Type B pancreatic cell (in vitro differentiated cells): ENCODE measurements at regions not wholly inside any gene's neighbourhood (a gene's known extent, or its start where the extent isn't known, plus 50 kb on each side); places are given as distances from the start of the nearest gene placed in this dataset.

Experiments
- DNase-seq: peaks from one replicate; pipeline ENCODE4 v3.0.0; 2021; ENCODE audit warnings: mixed read lengths; ENCODE audit not compliant: unreplicated experiment; ENCODE audit errors: extremely low spot score
- H3K27ac Mint-ChIP-seq: 2 replicates; pipeline ENCODE4 v1.8.0; 2021; ENCODE audit warnings: mild to moderate bottlenecking, mixed read lengths
- H3K27me3 Mint-ChIP-seq: 2 replicates; pipeline ENCODE4 v1.8.0; 2021; ENCODE audit warnings: mixed read lengths
- H3K36me3 Mint-ChIP-seq: 2 replicates; pipeline ENCODE4 v1.8.0; 2021; ENCODE audit warnings: mixed read lengths
- H3K4me1 Mint-ChIP-seq: one replicate; pipeline ENCODE4 v1.8.0; 2021; ENCODE audit warnings: mixed read lengths; ENCODE audit not compliant: unreplicated experiment
- H3K4me3 Mint-ChIP-seq: 2 replicates; pipeline ENCODE4 v1.8.0; 2021; ENCODE audit warnings: mild to moderate bottlenecking, mixed read lengths
- H3K9me3 Mint-ChIP-seq: 2 replicates; pipeline ENCODE4 v1.8.0; 2021; ENCODE audit warnings: mixed read lengths
- TF ChIP-seq, protein P1 (sequence below): fragments of 200-600 bp; sonication (generic); conservative IDR thresholded peaks from 2 replicates; pipeline ENCODE4 v1.5.0; 2021; ENCODE audit warnings: antibody characterized with exemption, mild to moderate bottlenecking

- Mint-ChIP-seq H3K9me3 (no peaks in the 10 kb centered on the region), H3K4me1 (no peaks in the 10 kb centered on the region), H3K27me3 (peaks cover 3% of the 10 kb centered on the region), H3K4me3 (no peak overlapping the region), H3K36me3 (no peaks in the 10 kb centered on the region), H3K27ac (no peak overlapping the region)
- DNase-seq = no peak
- TF ChIP-seq, protein P1, sequence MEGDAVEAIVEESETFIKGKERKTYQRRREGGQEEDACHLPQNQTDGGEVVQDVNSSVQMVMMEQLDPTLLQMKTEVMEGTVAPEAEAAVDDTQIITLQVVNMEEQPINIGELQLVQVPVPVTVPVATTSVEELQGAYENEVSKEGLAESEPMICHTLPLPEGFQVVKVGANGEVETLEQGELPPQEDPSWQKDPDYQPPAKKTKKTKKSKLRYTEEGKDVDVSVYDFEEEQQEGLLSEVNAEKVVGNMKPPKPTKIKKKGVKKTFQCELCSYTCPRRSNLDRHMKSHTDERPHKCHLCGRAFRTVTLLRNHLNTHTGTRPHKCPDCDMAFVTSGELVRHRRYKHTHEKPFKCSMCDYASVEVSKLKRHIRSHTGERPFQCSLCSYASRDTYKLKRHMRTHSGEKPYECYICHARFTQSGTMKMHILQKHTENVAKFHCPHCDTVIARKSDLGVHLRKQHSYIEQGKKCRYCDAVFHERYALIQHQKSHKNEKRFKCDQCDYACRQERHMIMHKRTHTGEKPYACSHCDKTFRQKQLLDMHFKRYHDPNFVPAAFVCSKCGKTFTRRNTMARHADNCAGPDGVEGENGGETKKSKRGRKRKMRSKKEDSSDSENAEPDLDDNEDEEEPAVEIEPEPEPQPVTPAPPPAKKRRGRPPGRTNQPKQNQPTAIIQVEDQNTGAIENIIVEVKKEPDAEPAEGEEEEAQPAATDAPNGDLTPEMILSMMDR = no peak
Observed at GRCh38 chr1:163013826-163014600, 55.1 kb upstream of the RGS4 start.

GRCh38 chr1:163006051-163006834 lies 62.9 kb upstream of the RGS4 start:
- H3K27ac Mint-ChIP-seq = no peak overlapping the region
- no peak overlapping the region for H3K4me3 Mint-ChIP-seq
- TF ChIP-seq, protein P1 = no peak
- H3K36me3 Mint-ChIP-seq = no peaks in the 10 kb centered on the region
- no peaks in the 10 kb centered on the region for H3K4me1 Mint-ChIP-seq
- DNase-seq = no peak
- no peaks in the 10 kb centered on the region for H3K27me3 Mint-ChIP-seq
- H3K9me3 Mint-ChIP-seq = no peaks in the 10 kb centered on the region

- H3K36me3 Mint-ChIP-seq = no peaks in the 10 kb centered on the region
Observed at GRCh38 chr1:162997499-162998285, 71.5 kb upstream of the RGS4 start.

GRCh38 chr1:162996261-162996660 lies 72.9 kb upstream of the RGS4 start:
- TF ChIP-seq, protein P1 = no peak
- Mint-ChIP-seq H3K27ac (no peak overlapping the region), H3K4me3 (no peak overlapping the region), H3K27me3 (no peaks in the 10 kb centered on the region), H3K9me3 (no peaks in the 10 kb centered on the region), H3K4me1 (no peaks in the 10 kb centered on the region), H3K36me3 (no peaks in the 10 kb centered on the region)
- no peak for DNase-seq

More at GRCh38 chr1:162997499-162998285, 71.5 kb upstream of the RGS4 start:
- no peak overlapping the region for H3K4me3 Mint-ChIP-seq
- DNase-seq = no peak
- no peaks in the 10 kb centered on the region for H3K4me1 Mint-ChIP-seq
- H3K27me3 Mint-ChIP-seq = no peaks in the 10 kb centered on the region
- H3K27ac Mint-ChIP-seq = no peak overlapping the region
- TF ChIP-seq, protein P1 = no peak
- H3K9me3 Mint-ChIP-seq = no peaks in the 10 kb centered on the region

DNA sequence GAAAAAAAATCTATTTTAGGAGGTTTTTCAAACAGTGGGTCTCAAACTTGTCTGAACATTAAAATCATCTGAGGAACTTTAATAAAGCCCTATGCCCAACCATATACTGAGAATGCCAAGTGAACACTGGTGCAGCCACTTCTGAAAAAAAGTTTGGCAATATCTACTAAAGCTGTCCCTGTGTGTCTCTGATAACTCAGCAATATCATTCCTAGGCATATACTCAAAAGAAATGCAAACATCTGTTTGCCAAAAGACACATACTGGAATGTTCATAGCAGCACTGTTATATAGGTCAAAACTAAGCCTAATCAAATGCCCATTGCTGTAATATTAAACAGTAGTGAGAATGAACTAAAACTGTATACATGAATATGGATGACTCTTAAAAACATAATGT lies 74.2 kb upstream of the RGS4 start:
- no peaks in the 10 kb centered on the region for H3K9me3 Mint-ChIP-seq
- H3K27me3 Mint-ChIP-seq = no peaks in the 10 kb centered on the region
- no peak overlapping the region for H3K4me3 Mint-ChIP-seq
- H3K4me1 Mint-ChIP-seq = no peaks in the 10 kb centered on the region
- H3K36me3 Mint-ChIP-seq = no peaks in the 10 kb centered on the region
- TF ChIP-seq, protein P1 = no peak
- DNase-seq = no peak
- H3K27ac Mint-ChIP-seq = no peak overlapping the region
